Keratinocyte (primary cell): ENCODE measurements at regions not wholly inside any gene's neighbourhood (a gene's known extent, or its start where the extent isn't known, plus 50 kb on each side); places are given as distances from the start of the nearest gene placed in this dataset.

Source experiments
- DNase-seq: peaks from one replicate; pipeline ENCODE4 v3.0.0-alpha.2; 2011; ENCODE audit warnings: low read depth, missing footprints, low spot score
- FAIRE-seq: peaks from 2 replicates; lab custom pipeline; 2011; peaks lifted over from hg19 to GRCh38; lab: Jason Lieb, UNC
- H2AFZ ChIP-seq: 2 replicates; pipeline ENCODE4 v1.6.0; 2012; ENCODE audit warnings: low read length, control low read depth, inconsistent platforms; ENCODE audit not compliant: control insufficient read depth
- H3K27ac ChIP-seq: 2 replicates; pipeline ENCODE4 v1.5.1; 2011; ENCODE audit warnings: low read length; ENCODE audit not compliant: control insufficient read depth, insufficient read depth
- H3K27me3 ChIP-seq: 3 replicates; pipeline ENCODE4 v1.6.0; 2011; ENCODE audit warnings: low read length; ENCODE audit not compliant: control insufficient read depth, insufficient read depth; ENCODE audit errors: extremely low read depth
- H3K36me3 ChIP-seq, 2 experiments: 2 replicates in 1 of 2; 3 replicates in 1 of 2; pipeline ENCODE4 v1.5.1; 2011; ENCODE audit warnings: low read length in 2 of 2, mild to moderate bottlenecking in 1 of 2; ENCODE audit not compliant: control insufficient read depth in 2 of 2, insufficient read depth in 2 of 2; ENCODE audit errors: extremely low read depth in 1 of 2
- H3K4me1 ChIP-seq: 3 replicates; pipeline ENCODE4 v1.5.1; 2011; ENCODE audit warnings: low read length; ENCODE audit not compliant: control insufficient read depth, insufficient read depth; ENCODE audit errors: extremely low read depth
- H3K4me2 ChIP-seq: 3 replicates; pipeline ENCODE4 v1.6.0; 2011; ENCODE audit warnings: low read depth, low read length; ENCODE audit not compliant: control insufficient read depth, insufficient read depth; ENCODE audit errors: extremely low read depth
- H3K4me3 ChIP-seq, 3 experiments: fragments of 200-600 bp in 1 of 3; sonication (generic) in 1 of 3; 2 replicates in 2 of 3; 3 replicates in 1 of 3; pipeline ENCODE4 v1.5.1; 2011 to 2016; ENCODE audit warnings: low read length in 3 of 3, mild to moderate bottlenecking in 3 of 3, control low read depth in 2 of 3, inconsistent platforms in 1 of 3, low read depth in 1 of 3, mixed read lengths in 1 of 3, mixed run types in 1 of 3, moderate library complexity in 1 of 3; ENCODE audit not compliant: control insufficient read depth in 2 of 3, insufficient read depth in 2 of 3; ENCODE audit errors: extremely low read depth in 1 of 3
- H3K79me2 ChIP-seq: 2 replicates; pipeline ENCODE4 v1.6.0; 2012; ENCODE audit warnings: low read length; ENCODE audit not compliant: control insufficient read depth, insufficient read depth
- H3K9ac ChIP-seq: 3 replicates; pipeline ENCODE4 v1.6.0; 2011; ENCODE audit warnings: low read length; ENCODE audit not compliant: control insufficient read depth, insufficient read depth; ENCODE audit errors: extremely low read depth
- H3K9me1 ChIP-seq: 3 replicates; pipeline ENCODE4 v1.6.0; 2011; ENCODE audit warnings: low read length; ENCODE audit not compliant: control insufficient read depth, insufficient read depth; ENCODE audit errors: extremely low read depth
- H3K9me3 ChIP-seq: 2 replicates; pipeline ENCODE4 v1.5.1; 2012; ENCODE audit warnings: low read depth, low read length; ENCODE audit not compliant: control insufficient read depth
- H4K20me1 ChIP-seq: 3 replicates; pipeline ENCODE4 v1.6.0; 2011; ENCODE audit warnings: low read length; ENCODE audit not compliant: control insufficient read depth, insufficient read depth; ENCODE audit errors: extremely low read depth
- EZH2 ChIP-seq: IDR thresholded peaks from one replicate; pipeline ENCODE4 v1.6.1; 2012; ENCODE audit warnings: inconsistent platforms, mild to moderate bottlenecking, low read length, moderate library complexity
- dilution Hi-C: fragments of 300-500 bp; cut with MboI; formaldehyde crosslinking; loops from one replicate; pipeline ENCODE4 v1.7.0; 2020; ENCODE audit warnings: low sequenced_read_pairs; ENCODE audit not compliant: extremely low pct_ligation_motif_present
- TF ChIP-seq, protein P1 (sequence below), 3 experiments: IDR thresholded peaks in 1 of 3; conservative IDR thresholded peaks in 1 of 3; optimal IDR thresholded peaks in 1 of 3; 2 replicates in 2 of 3; 3 replicates in 1 of 3; pipeline versions ENCODE3 to v1.5.1; 2011; ENCODE audit warnings: low read length in 3 of 3, mild to moderate bottlenecking in 3 of 3, moderate library complexity in 2 of 3, control low read depth in 1 of 3, inconsistent platforms in 1 of 3; ENCODE audit not compliant: insufficient read depth in 2 of 3; ENCODE audit errors: extremely low read depth in 1 of 3

DNA sequence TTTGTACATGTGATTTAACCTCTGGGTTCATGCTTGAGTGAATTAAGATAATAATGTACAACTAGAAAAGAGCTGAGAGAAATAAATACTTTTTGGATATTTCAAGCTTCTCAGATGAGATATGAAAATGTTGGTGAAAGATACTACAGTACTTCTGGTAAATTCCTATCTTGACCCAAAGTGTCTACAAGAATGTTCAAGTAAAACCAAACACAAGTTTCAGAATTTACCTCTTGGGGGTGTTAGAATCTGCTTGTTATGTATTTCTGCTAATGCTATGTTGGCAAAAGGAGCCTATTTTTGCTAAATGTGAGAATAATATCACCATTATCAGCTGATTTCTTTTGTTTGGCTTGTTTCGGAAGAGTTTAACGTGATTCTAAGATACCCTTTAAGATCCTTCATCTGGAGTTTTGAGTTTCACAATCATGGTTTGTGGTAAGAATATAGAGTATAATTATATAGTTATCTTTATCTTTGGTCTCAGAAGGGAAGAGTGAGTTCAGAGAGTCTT lies 388.5 kb downstream of the LMO4 start:
- no peaks in the 10 kb centered on the region for H3K27me3 ChIP-seq
- H3K4me2 ChIP-seq, result no peak overlapping the region
- H3K4me1 ChIP-seq, result no peaks in the 10 kb centered on the region
- H2AFZ ChIP-seq, result no peak overlapping the region
- dilution Hi-C loops, result no loop called here
- H3K27ac ChIP-seq, result no peak overlapping the region
- DNase-seq (no peak), FAIRE-seq (no peak)
- no peaks in the 10 kb centered on the region for H3K79me2 ChIP-seq
- no peak overlapping the region for H3K9ac ChIP-seq
- H3K4me3 ChIP-seq, result no peak overlapping the region
- TF ChIP-seq, protein P1, sequence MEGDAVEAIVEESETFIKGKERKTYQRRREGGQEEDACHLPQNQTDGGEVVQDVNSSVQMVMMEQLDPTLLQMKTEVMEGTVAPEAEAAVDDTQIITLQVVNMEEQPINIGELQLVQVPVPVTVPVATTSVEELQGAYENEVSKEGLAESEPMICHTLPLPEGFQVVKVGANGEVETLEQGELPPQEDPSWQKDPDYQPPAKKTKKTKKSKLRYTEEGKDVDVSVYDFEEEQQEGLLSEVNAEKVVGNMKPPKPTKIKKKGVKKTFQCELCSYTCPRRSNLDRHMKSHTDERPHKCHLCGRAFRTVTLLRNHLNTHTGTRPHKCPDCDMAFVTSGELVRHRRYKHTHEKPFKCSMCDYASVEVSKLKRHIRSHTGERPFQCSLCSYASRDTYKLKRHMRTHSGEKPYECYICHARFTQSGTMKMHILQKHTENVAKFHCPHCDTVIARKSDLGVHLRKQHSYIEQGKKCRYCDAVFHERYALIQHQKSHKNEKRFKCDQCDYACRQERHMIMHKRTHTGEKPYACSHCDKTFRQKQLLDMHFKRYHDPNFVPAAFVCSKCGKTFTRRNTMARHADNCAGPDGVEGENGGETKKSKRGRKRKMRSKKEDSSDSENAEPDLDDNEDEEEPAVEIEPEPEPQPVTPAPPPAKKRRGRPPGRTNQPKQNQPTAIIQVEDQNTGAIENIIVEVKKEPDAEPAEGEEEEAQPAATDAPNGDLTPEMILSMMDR (optimal IDR thresholded peaks at IDR 0.05 in 1 of 3, IDR thresholded peaks at IDR 0.05 in 1 of 3, conservative IDR thresholded peaks at IDR 0.05 in 1 of 3; ENCODE audit: extremely low read depth in 1 of 3, insufficient read depth in 2 of 3, low read length in 3 of 3), result no peak
- no peak for TF ChIP-seq EZH2
- H4K20me1 ChIP-seq, result no peaks in the 10 kb centered on the region
- no peaks in the 10 kb centered on the region for H3K9me1 ChIP-seq
- H3K9me3 ChIP-seq, result no peaks in the 10 kb centered on the region
- H3K36me3 ChIP-seq, result no peaks in the 10 kb centered on the region

DNA sequence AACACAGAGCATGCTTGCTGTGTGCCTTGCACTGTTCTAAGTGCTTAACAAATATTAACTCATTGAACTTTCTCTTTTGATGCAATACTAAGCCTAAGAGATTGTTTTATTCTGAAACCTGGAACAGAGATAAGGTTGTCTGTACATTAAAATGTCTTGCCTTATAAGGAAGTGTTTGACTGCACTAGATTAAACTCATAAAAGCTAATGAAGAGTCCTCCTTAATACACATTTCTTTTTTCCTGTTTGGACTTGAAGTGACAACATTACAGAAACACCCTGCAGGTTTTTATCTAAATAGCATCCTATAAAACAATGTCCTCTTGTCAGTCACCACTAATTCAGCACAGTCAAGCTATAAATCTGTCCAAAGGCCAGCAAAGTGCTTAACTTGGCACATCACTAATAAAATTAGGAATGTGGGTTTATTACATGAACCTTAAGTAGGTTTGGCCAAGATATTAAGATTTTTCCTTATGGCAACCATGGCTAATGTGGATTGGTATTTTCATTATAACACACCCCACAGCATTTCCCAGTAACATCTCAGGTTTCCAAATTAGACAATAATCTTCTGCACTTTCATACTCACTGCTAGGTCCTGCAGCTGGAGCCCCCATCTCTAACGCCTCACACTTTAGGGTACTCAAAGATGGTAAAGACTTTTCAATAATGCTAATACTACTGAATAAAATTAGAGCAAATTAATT lies 389.7 kb downstream of the LMO4 start:
- H3K4me1 ChIP-seq, result no peaks in the 10 kb centered on the region
- dilution Hi-C loops, result no loop called here

More for the DNA sequence above, 389.7 kb downstream of the LMO4 start:
- Histone ChIP-seq H3K9me1 (no peaks in the 10 kb centered on the region), H2AFZ (no peak overlapping the region), H3K79me2 (no peaks in the 10 kb centered on the region), H3K27ac (no peak overlapping the region), H3K9me3 (no peaks in the 10 kb centered on the region), H3K9ac (no peak overlapping the region), H3K4me3 (no peak overlapping the region), H4K20me1 (no peaks in the 10 kb centered on the region), H3K36me3 (no peaks in the 10 kb centered on the region), H3K27me3 (no peaks in the 10 kb centered on the region), H3K4me2 (no peak overlapping the region)
- TF ChIP-seq, protein P1 (optimal IDR thresholded peaks at IDR 0.05 in 1 of 3, IDR thresholded peaks at IDR 0.05 in 1 of 3, conservative IDR thresholded peaks at IDR 0.05 in 1 of 3; ENCODE audit: extremely low read depth in 1 of 3, insufficient read depth in 2 of 3, low read length in 3 of 3), result no peak
- FAIRE-seq, result no peak
- DNase-seq, result no peak
